ENCODE measurements at regions not wholly inside any gene's neighbourhood (a gene's known extent, or its start where the extent isn't known, plus 50 kb on each side); places are given as distances from the start of the nearest gene placed in this dataset.
"Not testable (repeated sequence)": the region's sequence is repeated elsewhere in the genome, so short reads cannot be mapped to it uniquely, and the experiment has no call there.

DNA sequence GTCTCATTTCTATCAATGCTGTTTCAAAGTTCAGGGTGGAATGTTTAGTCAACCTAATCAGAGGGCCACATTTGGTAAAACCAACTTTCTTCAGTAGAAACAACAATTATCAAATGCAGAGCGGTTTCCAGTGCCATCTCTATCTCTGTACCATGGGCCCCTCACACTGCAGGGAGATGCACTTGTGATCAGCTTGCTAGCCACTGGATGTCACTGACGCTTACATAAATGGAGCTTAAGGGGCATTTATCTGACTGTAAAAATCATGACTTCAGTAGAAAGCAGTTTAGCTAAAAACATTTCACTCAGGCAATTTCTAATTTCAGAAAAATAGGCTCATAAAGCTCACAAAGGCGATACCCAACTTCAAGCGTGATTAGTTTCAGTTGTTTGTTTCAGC is 678.0 kb downstream of the ZEB2 start:
- DNase-seq = no peak

DNA sequence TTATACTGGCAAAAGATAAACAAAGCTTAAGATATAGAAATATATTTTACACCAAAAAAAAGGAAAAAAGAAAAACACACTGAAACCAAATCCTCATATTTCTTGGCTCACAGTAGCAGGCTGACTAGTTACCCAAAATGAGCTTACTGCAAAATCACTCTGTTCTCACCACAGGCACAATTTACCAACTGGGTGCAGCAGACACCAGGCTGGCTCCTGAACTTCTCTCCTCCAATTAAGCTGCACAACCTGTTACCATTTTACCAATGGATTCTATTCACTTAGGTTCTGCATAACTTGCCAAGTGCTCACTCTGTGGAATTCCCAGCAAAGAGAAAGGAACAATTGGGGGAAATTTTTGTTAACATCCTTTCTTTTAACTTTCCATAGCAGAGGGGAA is 679.3 kb downstream of the ZEB2 start:
- DNase-seq = no peak

DNA sequence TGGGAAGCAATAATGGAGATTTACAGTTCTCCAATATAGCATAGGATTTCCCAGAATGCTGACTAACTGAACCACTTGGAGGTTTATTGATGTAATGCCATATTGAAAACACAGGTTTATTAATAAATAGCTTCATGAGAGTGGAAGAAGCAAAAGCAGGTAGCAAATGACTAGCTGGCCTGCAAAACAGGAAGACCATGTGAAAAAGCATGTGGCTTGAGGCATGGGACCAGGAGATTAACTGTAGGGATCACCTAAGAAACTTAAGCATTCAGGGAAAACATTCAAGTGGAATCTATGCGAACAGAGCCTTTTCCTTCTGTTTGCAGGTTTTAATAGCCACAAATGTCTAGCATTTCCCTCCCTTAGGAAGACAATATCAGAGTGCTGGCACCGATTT is 679.7 kb downstream of the ZEB2 start:
- DNase-seq = no peak

DNA sequence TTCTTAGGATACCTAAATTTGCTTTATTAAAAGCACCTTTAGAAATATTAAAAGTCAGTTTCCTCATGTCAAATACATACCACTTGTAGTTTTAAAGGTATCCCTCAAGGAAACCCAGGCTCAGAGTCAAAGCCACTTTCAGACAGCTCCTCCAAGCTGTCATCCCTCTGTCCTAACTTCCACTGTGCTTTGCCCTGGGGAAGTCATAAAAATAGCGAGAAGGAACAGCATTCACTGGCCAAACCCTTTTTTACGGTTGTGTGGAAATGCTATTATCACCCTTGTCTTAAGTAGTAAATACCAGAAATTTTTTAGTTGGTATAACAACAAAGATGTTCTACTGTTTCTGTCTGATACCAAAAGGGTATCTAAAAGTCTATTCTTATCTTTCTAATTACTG is 680.5 kb downstream of the ZEB2 start:
- DNase-seq = no peak

DNA sequence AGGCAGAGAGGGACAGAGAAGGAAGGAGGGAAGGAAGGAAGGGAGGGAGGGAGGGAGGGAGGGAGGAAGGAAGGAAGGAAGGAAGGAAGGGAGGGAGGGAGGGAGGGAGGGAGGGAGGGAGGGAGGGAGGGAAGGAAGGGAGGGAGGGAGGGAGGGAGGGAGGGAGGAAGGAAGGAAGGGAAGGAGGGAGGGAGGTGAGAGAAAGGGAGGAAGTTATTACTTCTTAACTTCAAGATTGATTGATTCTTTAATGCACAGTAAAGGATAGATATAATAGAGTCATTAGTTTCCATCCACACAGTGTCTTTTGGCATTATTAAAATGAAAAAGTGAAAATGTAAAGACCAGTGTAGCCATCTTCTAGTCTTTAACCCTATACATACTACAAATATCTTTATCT is 682.9 kb downstream of the ZEB2 start:
- not testable (repeated sequence) for DNase-seq

DNA sequence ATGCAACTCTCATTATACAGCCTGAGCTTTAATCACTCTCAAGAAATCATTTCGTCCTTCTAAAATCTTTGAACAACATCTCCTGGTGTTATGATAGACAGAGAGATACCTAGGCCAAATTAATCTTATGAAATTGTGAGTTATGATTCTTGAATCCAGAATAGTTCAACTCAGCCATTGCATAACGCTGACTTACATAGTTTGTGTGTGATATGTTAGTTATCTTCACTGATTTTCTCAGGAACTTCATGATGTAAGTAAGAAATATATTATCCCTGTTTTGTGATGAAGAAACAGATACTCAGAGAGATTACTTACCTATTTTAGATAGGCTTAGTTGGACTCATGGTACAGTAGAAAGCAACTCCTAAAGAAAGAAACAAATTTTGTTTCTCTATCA is 684.4 kb downstream of the ZEB2 start:
- no peak for DNase-seq

DNA sequence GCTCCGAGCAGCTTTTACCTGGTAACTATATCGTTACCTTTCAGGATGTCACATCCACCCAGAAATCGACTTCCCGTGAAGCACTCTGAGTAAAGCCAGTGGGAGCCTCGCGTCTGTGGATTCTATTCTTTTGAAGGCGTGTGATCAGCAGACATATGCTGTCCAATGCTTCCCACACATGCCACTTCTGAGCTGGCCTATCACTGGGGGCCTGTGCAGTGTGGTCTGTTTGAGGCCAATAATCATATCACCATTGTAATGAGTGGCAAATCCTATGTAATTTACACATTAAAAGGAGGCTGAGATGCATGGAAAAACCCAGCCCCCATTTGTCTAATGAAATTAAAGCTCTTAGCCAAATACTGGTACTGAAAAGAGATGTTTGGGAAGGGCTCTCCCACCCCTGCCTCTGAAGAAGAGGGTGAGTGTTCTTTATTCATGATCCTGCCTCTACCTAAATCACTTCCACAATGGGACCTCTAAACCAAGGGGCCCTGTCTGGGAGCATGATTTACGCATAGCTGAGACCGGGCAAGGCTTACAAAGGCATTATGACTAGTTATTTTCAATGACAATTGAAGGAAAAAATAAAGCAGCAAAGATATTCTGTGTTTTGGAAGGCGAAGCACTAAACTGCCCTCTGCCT is 686.8 kb downstream of the ZEB2 start:
- no peak for DNase-seq

DNA sequence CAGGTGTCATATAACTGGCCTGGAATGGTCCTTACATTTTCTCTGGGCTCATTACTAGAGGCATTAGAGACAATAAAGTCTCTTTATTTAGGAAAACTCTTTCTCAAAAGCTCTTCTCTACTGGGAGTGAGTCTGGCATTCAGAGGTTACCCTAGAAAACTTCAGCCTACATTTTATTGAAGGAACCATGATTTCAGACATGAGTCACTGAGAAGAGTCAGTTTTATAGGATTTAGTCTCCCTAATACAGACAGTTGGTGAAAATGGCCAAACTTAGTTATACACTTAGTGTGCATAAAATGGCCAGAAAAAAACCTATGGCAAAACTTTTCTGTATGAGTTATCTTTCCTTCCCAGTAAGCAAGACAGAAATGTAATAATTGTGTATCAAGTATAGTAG is 689.4 kb downstream of the ZEB2 start:
- no peak for DNase-seq

DNA sequence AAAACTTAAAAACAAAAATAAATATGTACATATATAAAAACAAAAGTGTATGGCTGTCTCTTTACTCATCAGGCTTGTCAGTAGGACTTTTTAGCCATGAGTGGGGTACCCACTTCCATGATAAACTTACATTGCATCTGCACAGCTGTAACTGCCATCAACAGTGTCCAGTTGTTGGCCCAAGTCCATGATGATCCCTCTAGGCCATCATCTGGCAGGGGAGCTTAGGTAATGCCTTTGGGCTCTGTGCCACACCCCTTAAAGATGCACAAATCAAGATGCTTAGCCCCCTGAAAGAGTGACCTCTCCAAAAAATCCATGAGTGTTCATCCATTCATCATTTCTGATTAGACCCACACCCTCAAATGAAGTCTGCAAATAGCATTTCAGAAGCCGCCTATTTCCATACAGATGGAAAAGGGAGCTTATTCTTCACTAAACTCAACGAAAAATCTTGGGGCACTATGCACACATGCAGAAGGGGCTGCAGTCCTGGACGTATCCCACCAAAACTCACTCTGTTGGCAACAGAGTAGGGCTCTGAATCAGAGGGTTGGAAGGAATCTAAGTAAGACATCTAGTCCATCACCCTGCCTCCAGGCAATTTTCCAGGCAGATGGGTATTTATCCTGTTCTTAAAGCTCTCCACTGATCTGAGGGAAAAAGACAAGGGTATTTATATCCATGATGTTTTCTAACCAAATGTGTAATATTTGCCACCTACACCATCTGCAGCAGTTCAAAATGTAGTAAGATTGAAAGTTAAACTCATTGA is 691.0 kb downstream of the ZEB2 start:
- no peak for DNase-seq

DNA sequence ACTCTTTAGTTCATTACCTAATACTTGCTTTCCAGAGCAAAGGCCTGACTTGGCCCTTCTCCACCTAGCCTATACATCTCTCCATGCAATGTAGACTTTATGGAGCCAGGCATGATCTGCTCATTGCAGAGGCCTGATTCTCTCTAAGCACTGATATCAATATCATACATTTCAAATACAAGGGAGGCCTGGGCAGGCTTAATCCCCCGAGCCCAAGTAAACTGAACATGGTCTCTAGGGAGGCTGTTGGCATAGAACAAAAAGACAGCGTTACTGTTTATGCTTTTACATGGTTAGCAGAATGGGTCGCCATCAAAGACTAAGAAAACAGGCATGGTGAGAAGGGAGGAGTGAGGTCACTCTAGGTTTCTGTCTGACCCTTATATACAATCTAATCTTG is 695.1 kb downstream of the ZEB2 start:
- no peak for DNase-seq

DNA sequence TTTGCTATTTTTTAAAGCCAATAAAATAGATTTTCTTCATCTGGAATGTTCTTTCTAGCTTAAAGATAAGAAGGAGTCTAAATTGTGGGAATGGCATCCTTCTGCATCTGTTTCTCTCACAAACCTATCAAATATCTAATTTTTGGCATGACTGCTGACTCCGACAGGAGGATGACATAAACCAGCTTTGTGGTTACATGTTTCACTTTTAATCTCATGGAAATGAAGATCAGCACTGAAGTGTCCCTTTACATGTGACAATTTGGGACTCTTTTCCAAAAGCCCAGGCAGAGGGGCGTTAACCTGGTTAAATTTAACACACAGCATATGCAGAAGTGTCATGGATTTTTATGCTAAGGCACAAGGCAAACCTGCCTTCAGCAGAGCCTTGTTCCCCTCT is 694.7 kb downstream of the ARHGAP15 start:
- DNase-seq = no peak

DNA sequence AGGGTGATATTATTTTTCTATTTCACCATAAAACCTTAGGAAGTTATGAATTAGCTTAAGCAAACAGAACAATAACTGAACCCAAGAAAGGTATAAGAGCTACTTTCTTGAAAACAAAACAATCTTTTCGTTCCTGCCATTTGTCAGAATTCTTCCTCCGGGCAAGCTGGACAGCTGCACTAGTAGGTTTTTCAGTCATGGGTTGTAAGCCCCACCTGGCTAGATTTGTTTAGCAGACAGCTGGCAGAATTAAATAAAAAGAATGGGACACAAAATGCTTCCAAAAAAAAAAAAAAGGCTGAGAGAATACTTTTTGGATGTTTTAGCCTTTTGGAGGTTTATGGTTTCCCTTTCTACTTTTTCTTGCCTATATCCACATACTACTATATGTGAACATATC is 694.1 kb downstream of the ARHGAP15 start:
- DNase-seq = no peak

DNA sequence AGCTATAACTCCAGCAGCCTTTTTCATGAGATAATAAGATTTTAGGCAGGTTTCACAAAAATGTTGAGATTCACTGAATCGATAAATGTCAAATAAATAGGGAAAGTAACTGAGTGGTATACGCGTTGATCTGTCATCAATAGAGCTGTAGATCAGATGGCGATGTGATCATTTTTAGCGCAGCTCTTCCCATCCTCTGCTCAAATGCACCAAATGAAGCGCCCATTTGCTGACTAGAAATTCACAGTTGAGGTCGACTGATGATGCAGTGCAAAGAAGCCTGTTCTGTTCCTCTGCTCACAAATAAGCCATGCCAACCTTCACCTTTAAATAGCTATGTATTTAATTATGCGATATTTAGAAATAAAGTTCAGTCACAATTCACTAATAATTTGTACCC is 693.5 kb downstream of the ARHGAP15 start:
- DNase-seq = no peak

DNA sequence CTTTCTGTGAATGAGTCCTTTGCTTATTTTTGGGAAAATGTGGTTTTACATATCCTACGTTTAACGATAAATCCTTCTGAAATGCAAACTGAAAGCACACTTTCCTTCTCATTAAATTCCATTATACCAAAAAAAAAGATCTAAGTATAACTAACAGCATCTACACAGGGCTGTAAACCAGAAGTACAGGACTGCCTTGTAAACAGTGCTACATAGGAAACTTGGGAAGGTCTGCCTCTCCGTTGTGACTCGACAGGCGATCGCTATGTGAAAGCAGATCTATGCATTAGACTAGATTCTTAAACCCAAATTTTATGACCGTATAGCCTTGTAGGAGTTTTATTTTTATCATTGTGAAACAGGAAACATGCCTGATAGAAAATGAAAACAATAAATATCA is 690.5 kb downstream of the ARHGAP15 start:
- DNase-seq = no peak

DNA sequence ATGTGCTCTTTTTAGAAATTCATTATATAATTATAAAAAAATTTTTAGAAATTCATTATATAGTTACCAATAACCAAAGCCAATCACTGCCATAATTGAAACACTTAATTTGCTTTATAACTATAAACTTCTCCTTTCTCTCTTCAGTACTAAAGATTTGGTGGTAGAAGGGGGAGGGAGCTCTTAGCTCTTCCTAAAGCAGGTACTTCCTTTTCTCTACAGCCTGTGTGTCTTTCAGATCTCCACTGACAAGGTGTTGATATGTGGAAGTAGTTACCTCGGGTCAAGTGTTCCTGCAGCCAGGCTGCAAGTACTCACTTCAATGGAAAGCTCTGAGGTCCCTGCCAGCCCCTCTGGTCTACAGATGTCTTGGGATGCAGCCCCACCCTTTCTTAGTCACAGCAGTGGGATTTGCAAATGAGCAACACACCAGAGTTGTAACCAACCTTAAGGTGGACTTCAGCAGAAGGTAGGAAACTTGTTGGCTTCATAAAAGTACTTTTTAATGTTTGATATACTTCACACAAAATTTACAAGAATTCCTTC is 690.0 kb downstream of the ARHGAP15 start:
- DNase-seq = no peak
